ENCODE measurements at regions not wholly inside any gene's neighbourhood (a gene's known extent, or its start where the extent isn't known, plus 50 kb on each side); places are given as distances from the start of the nearest gene placed in this dataset.

- Histone ChIP-seq H3K27me3 (ENCODE audit: low read length) (no peaks in the 10 kb centered on the region), H3K79me2 (ENCODE audit: low read length) (no peaks in the 10 kb centered on the region), H2AFZ (ENCODE audit: low read length) (no peak overlapping the region), H4K20me1 (ENCODE audit: insufficient read depth, low read depth, low read length) (no peaks in the 10 kb centered on the region), H3K9me2 (replicated peaks; ENCODE audit: insufficient read depth, low read length) (no peaks in the 10 kb centered on the region), H3K9me3 (ENCODE audit: low read length) (no peaks in the 10 kb centered on the region), H3K27ac (ENCODE audit: low read length) (no peak overlapping the region), H3K4me2 (ENCODE audit: low read depth, low read length, poor library complexity, severe bottlenecking) (no peak overlapping the region), H3K4me3 (ENCODE audit: low read length) (no peak overlapping the region), H3K9ac (ENCODE audit: low read length) (no peak overlapping the region), H3K4me1 (ENCODE audit: low read length) (no peaks in the 10 kb centered on the region), H3K36me3 (ENCODE audit: insufficient read depth, low read length) (no peaks in the 10 kb centered on the region)
- DNase-seq = no peak
Measured at GRCh38 chr4:145340071-145340675, 141.5 kb upstream of the SMAD1 start.

DNA sequence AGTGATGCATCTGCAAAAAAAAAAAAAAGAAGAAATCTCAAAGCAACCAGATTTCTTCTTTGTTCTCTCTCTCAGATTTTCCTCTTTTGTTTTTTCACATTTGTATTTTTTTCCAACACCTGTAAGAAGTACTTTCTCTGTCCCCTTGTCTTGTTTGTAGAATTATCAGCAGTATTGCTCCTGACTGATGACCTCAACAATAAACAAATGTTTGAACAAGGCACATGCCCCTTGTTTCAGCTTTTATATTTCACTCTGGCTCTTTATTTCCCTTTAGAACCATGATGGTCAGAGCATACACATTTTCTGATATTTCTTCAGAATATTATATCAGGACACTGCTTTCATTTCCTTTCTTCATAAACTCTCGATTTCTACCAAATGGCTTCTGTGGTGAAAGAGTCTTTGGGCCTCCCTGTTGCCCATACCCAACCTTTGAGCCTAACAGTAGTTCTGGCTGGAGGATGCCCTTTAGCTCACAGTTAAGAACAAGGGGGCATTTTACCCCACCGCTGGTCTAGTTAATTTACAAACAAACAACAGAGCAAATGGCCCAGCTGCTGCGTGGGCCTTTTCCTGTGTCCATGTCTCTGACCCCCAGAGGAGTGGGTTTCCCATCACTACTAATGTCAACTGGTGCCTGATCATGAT is 142.5 kb upstream of the SMAD1 start:
- no peak for DNase-seq
- H4K20me1 ChIP-seq (ENCODE audit: insufficient read depth, low read depth, low read length) = no peaks in the 10 kb centered on the region
- no peaks in the 10 kb centered on the region for H3K27me3 ChIP-seq (ENCODE audit: low read length)
- H3K79me2 ChIP-seq (ENCODE audit: low read length) = no peaks in the 10 kb centered on the region
- H3K9ac ChIP-seq (ENCODE audit: low read length) = no peak overlapping the region
- H3K9me2 ChIP-seq (replicated peaks; ENCODE audit: insufficient read depth, low read length) = no peaks in the 10 kb centered on the region
- H3K4me2 ChIP-seq (ENCODE audit: low read depth, low read length, poor library complexity, severe bottlenecking) = no peak overlapping the region
- no peak overlapping the region for H2AFZ ChIP-seq (ENCODE audit: low read length)
- no peak overlapping the region for H3K4me3 ChIP-seq (ENCODE audit: low read length)
- H3K9me3 ChIP-seq (ENCODE audit: low read length) = no peaks in the 10 kb centered on the region
- no peaks in the 10 kb centered on the region for H3K36me3 ChIP-seq (ENCODE audit: insufficient read depth, low read length)
- no peak overlapping the region for H3K27ac ChIP-seq (ENCODE audit: low read length)
- H3K4me1 ChIP-seq (ENCODE audit: low read length) = no peaks in the 10 kb centered on the region

DNA sequence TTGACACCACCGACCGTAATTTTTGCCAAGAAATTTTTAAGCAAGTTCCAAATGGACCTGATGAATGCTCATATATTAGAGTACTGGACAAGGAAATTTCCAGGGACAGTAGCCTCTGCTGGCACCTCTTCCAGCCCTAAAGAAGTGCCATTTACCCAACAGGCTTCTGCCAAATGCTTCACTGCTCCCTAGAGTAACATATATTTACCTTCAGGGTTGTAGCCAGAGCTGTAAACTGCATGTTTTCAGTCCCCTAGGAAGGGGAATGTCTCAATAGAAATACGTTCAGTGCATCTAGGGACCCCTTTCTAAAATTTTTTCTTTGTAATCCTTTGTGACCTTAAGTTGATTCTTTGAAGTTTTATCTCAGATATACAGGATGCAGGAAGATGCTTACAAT is 143.1 kb upstream of the SMAD1 start:
- Histone ChIP-seq H2AFZ (ENCODE audit: low read length) (no peak overlapping the region), H3K9me3 (ENCODE audit: low read length) (no peaks in the 10 kb centered on the region)

GRCh38 chr4:145337391-145337790 is 144.3 kb upstream of the SMAD1 start:
- Histone ChIP-seq H3K4me2 (ENCODE audit: low read depth, low read length, poor library complexity, severe bottlenecking) (no peak overlapping the region), H3K79me2 (ENCODE audit: low read length) (no peaks in the 10 kb centered on the region), H3K9ac (ENCODE audit: low read length) (no peak overlapping the region), H3K9me2 (replicated peaks; ENCODE audit: insufficient read depth, low read length) (no peaks in the 10 kb centered on the region), H3K4me3 (ENCODE audit: low read length) (no peak overlapping the region), H3K36me3 (ENCODE audit: insufficient read depth, low read length) (no peaks in the 10 kb centered on the region), H3K9me3 (ENCODE audit: low read length) (no peaks in the 10 kb centered on the region), H2AFZ (ENCODE audit: low read length) (no peak overlapping the region), H3K27ac (ENCODE audit: low read length) (no peak overlapping the region), H4K20me1 (ENCODE audit: insufficient read depth, low read depth, low read length) (no peaks in the 10 kb centered on the region), H3K27me3 (ENCODE audit: low read length) (no peaks in the 10 kb centered on the region), H3K4me1 (ENCODE audit: low read length) (no peaks in the 10 kb centered on the region)
- DNase-seq = no peak

More for the DNA sequence above, 143.1 kb upstream of the SMAD1 start:
- H3K27ac ChIP-seq (ENCODE audit: low read length) = no peak overlapping the region
- H3K9ac ChIP-seq (ENCODE audit: low read length) = no peak overlapping the region
- no peak overlapping the region for H3K4me2 ChIP-seq (ENCODE audit: low read depth, low read length, poor library complexity, severe bottlenecking)
- no peaks in the 10 kb centered on the region for H3K4me1 ChIP-seq (ENCODE audit: low read length)
- no peaks in the 10 kb centered on the region for H3K36me3 ChIP-seq (ENCODE audit: insufficient read depth, low read length)
- no peak for DNase-seq
- H3K79me2 ChIP-seq (ENCODE audit: low read length) = no peaks in the 10 kb centered on the region
- no peaks in the 10 kb centered on the region for H3K27me3 ChIP-seq (ENCODE audit: low read length)
- H4K20me1 ChIP-seq (ENCODE audit: insufficient read depth, low read depth, low read length) = no peaks in the 10 kb centered on the region
- H3K9me2 ChIP-seq (replicated peaks; ENCODE audit: insufficient read depth, low read length) = no peaks in the 10 kb centered on the region
- H3K4me3 ChIP-seq (ENCODE audit: low read length) = no peak overlapping the region

GRCh38 chr4:145333786-145334185 is 147.9 kb upstream of the SMAD1 start:
- no peak overlapping the region for H3K9ac ChIP-seq (ENCODE audit: low read length)
- no peaks in the 10 kb centered on the region for H3K9me3 ChIP-seq (ENCODE audit: low read length)
- no peak overlapping the region for H3K4me2 ChIP-seq (ENCODE audit: low read depth, low read length, poor library complexity, severe bottlenecking)
- H3K79me2 ChIP-seq (ENCODE audit: low read length) = no peaks in the 10 kb centered on the region
- no peaks in the 10 kb centered on the region for H4K20me1 ChIP-seq (ENCODE audit: insufficient read depth, low read depth, low read length)
- no peaks in the 10 kb centered on the region for H3K9me2 ChIP-seq (replicated peaks; ENCODE audit: insufficient read depth, low read length)
- no peaks in the 10 kb centered on the region for H3K27me3 ChIP-seq (ENCODE audit: low read length)
- H3K36me3 ChIP-seq (ENCODE audit: insufficient read depth, low read length) = no peaks in the 10 kb centered on the region
- H3K4me3 ChIP-seq (ENCODE audit: low read length) = no peak overlapping the region
- no peak overlapping the region for H3K27ac ChIP-seq (ENCODE audit: low read length)
- no peak overlapping the region for H2AFZ ChIP-seq (ENCODE audit: low read length)
- H3K4me1 ChIP-seq (ENCODE audit: low read length) = no peaks in the 10 kb centered on the region
- no peak for DNase-seq

- Histone ChIP-seq H3K9me3 (ENCODE audit: low read length) (no peaks in the 10 kb centered on the region), H4K20me1 (ENCODE audit: insufficient read depth, low read depth, low read length) (no peaks in the 10 kb centered on the region), H3K4me2 (ENCODE audit: low read depth, low read length, poor library complexity, severe bottlenecking) (no peak overlapping the region), H3K9ac (ENCODE audit: low read length) (no peak overlapping the region), H2AFZ (ENCODE audit: low read length) (no peak overlapping the region), H3K27me3 (ENCODE audit: low read length) (no peaks in the 10 kb centered on the region), H3K79me2 (ENCODE audit: low read length) (no peaks in the 10 kb centered on the region), H3K27ac (ENCODE audit: low read length) (no peak overlapping the region), H3K4me3 (ENCODE audit: low read length) (no peak overlapping the region), H3K4me1 (ENCODE audit: low read length) (no peaks in the 10 kb centered on the region), H3K36me3 (ENCODE audit: insufficient read depth, low read length) (no peaks in the 10 kb centered on the region), H3K9me2 (replicated peaks; ENCODE audit: insufficient read depth, low read length) (no peaks in the 10 kb centered on the region)
- no peak for DNase-seq
Measured at GRCh38 chr4:145326491-145326890, 146.1 kb upstream of the OTUD4 start.

GRCh38 chr4:145324161-145324560 is 143.8 kb upstream of the OTUD4 start:
- Histone ChIP-seq H3K9me3 (ENCODE audit: low read length) (no peaks in the 10 kb centered on the region), H3K9me2 (replicated peaks; ENCODE audit: insufficient read depth, low read length) (no peaks in the 10 kb centered on the region), H3K79me2 (ENCODE audit: low read length) (no peaks in the 10 kb centered on the region), H3K36me3 (ENCODE audit: insufficient read depth, low read length) (no peaks in the 10 kb centered on the region), H3K9ac (ENCODE audit: low read length) (no peak overlapping the region), H3K4me3 (ENCODE audit: low read length) (no peak overlapping the region), H3K27ac (ENCODE audit: low read length) (no peak overlapping the region), H2AFZ (ENCODE audit: low read length) (no peak overlapping the region), H3K27me3 (ENCODE audit: low read length) (no peaks in the 10 kb centered on the region), H3K4me2 (ENCODE audit: low read depth, low read length, poor library complexity, severe bottlenecking) (no peak overlapping the region), H4K20me1 (ENCODE audit: insufficient read depth, low read depth, low read length) (no peaks in the 10 kb centered on the region), H3K4me1 (ENCODE audit: low read length) (peaks cover 7% of the 10 kb centered on the region)
- DNase-seq = no peak

DNA sequence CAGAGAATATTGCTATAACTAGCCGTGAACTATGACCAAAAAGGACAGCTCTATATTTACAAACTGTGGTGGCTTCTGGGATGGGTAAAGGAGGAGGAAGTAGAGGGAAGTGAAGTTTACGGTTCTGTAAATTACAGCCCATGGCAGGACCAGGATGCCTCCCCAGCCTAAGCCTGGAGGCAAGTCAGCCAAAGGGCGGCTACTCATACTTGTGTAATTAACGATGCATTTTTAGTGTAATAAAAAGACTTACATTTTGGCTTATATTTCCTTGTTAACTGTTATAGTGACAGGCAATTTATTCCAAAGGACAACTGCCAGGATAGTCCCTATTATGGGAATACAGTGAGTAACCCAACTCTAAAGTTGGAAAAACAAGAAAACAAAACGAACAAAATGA is 139.9 kb upstream of the OTUD4 start:
- Histone ChIP-seq H3K79me2 (ENCODE audit: low read length) (no peaks in the 10 kb centered on the region), H3K27me3 (ENCODE audit: low read length) (no peaks in the 10 kb centered on the region), H2AFZ (ENCODE audit: low read length) (no peak overlapping the region), H3K27ac (ENCODE audit: low read length) (no peak overlapping the region), H3K9me3 (ENCODE audit: low read length) (no peaks in the 10 kb centered on the region), H3K4me1 (ENCODE audit: low read length) (peaks cover 7% of the 10 kb centered on the region), H3K9me2 (replicated peaks; ENCODE audit: insufficient read depth, low read length) (no peaks in the 10 kb centered on the region; the same call in 1 of the 2 replicates), H3K4me3 (ENCODE audit: low read length) (no peak overlapping the region), H3K4me2 (ENCODE audit: low read depth, low read length, poor library complexity, severe bottlenecking) (no peak overlapping the region), H4K20me1 (ENCODE audit: insufficient read depth, low read depth, low read length) (no peaks in the 10 kb centered on the region), H3K9ac (ENCODE audit: low read length) (no peak overlapping the region), H3K36me3 (ENCODE audit: insufficient read depth, low read length) (no peaks in the 10 kb centered on the region)
- no peak for DNase-seq

All from Karpas-422 (cell line).